Lung (tissue), 11 donors: ENCODE measurements at regions not wholly inside any gene's neighbourhood (a gene's known extent, or its start where the extent isn't known, plus 50 kb on each side); places are given as distances from the start of the nearest gene placed in this dataset.

Source experiments
- ATAC-seq: fragments of 200-7000 bp; cut with Tn5 transposase; one replicate; pipeline ENCODE4 v1.9.1; 2020; ENCODE audit warnings: moderate number of reproducible peaks; ENCODE audit not compliant: insufficient read depth, low FRiP score
- DNase-seq, 3 donors: peaks; one replicate each; pipeline ENCODE4 v3.0.0-alpha.2; 2013 to 2017
- H3K27ac ChIP-seq, 2 donors: one replicate each; pipeline ENCODE4 v1.5.1; 2013; ENCODE audit warnings: mild to moderate bottlenecking in 2 of 2, moderate library complexity in 2 of 2, control low read depth in 1 of 2, inconsistent platforms in 1 of 2, low read depth in 1 of 2, low read length in 1 of 2
- H3K27me3 ChIP-seq, 3 donors: one replicate each; pipeline ENCODE4 v1.5.1; 2013; ENCODE audit warnings: low read length in 2 of 3; ENCODE audit not compliant: control insufficient read depth in 3 of 3, insufficient read depth in 3 of 3
- H3K36me3 ChIP-seq, 4 donors: one replicate each; pipeline ENCODE4 v1.5.1; 2013; ENCODE audit warnings: low read length in 4 of 4, mild to moderate bottlenecking in 1 of 4, moderate library complexity in 1 of 4; ENCODE audit not compliant: control insufficient read depth in 4 of 4, insufficient read depth in 4 of 4
- H3K4me1 ChIP-seq, 5 donors: one replicate each; pipeline ENCODE4 v1.5.1; 2013; ENCODE audit warnings: low read length in 5 of 5, mild to moderate bottlenecking in 2 of 5, moderate library complexity in 1 of 5; ENCODE audit not compliant: control insufficient read depth in 5 of 5, insufficient read depth in 5 of 5
- H3K4me3 ChIP-seq: one replicate; pipeline ENCODE4 v1.5.1; 2013; ENCODE audit warnings: mild to moderate bottlenecking, control low read depth, moderate library complexity
- H3K9ac ChIP-seq, 2 donors: one replicate each; pipeline ENCODE4 v1.5.1; 2013; ENCODE audit warnings: low read length in 2 of 2, control low read depth in 1 of 2; ENCODE audit not compliant: insufficient read depth in 1 of 2
- H3K9me3 ChIP-seq, 4 donors: one replicate each; pipeline ENCODE4 v1.5.1; 2013; ENCODE audit warnings: low read length in 3 of 4, mild to moderate bottlenecking in 1 of 4, moderate library complexity in 1 of 4; ENCODE audit not compliant: control insufficient read depth in 4 of 4, insufficient read depth in 3 of 4
- WGBS, 2 donors: extraction: QIAGEN DNeasy Blood & Tissue Kit; methylation state at CpG; one replicate each; pipeline ENCODE4 v1.1.7; 2013; 5-methylcytosine and 5-hydroxymethylcytosine counted together
- TF ChIP-seq, protein P1 (sequence below): IDR thresholded peaks from 2 replicates; pipeline ENCODE4 v1.5.1; 2012; ENCODE audit warnings: mild to moderate bottlenecking; ENCODE audit errors: control extremely low read depth, extremely low read depth
- donor health status: control.
- donor health status: control.
- donor health status: Bipolar disorder and iron deficiency.
- donor health status: healthy.
- donor health status: DM: yes; HTN: yes; CAD: no.

GRCh38 chr2:116676776-116677175, 1137.7 kb upstream of the DDX18 start:
- ATAC-seq (no peak), DNase-seq (no peak)
- whole genome bisulfite sequencing, 2 donors: 61 to 86% methylated on average over 2 of the region's 2 CpGs
- Histone ChIP-seq H3K27ac (no peak overlapping the region), H3K36me3 (no peaks in the 10 kb centered on the region), H3K9me3 (peaks cover 0 to 3% (median 0%) of the 10 kb centered on the region in 4 donors), H3K27me3 (no peaks in the 10 kb centered on the region), H3K4me3 (no peak overlapping the region), H3K9ac (no peak overlapping the region), H3K4me1 (no peaks in the 10 kb centered on the region)
- TF ChIP-seq, protein P1, sequence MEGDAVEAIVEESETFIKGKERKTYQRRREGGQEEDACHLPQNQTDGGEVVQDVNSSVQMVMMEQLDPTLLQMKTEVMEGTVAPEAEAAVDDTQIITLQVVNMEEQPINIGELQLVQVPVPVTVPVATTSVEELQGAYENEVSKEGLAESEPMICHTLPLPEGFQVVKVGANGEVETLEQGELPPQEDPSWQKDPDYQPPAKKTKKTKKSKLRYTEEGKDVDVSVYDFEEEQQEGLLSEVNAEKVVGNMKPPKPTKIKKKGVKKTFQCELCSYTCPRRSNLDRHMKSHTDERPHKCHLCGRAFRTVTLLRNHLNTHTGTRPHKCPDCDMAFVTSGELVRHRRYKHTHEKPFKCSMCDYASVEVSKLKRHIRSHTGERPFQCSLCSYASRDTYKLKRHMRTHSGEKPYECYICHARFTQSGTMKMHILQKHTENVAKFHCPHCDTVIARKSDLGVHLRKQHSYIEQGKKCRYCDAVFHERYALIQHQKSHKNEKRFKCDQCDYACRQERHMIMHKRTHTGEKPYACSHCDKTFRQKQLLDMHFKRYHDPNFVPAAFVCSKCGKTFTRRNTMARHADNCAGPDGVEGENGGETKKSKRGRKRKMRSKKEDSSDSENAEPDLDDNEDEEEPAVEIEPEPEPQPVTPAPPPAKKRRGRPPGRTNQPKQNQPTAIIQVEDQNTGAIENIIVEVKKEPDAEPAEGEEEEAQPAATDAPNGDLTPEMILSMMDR: no peak

DNA sequence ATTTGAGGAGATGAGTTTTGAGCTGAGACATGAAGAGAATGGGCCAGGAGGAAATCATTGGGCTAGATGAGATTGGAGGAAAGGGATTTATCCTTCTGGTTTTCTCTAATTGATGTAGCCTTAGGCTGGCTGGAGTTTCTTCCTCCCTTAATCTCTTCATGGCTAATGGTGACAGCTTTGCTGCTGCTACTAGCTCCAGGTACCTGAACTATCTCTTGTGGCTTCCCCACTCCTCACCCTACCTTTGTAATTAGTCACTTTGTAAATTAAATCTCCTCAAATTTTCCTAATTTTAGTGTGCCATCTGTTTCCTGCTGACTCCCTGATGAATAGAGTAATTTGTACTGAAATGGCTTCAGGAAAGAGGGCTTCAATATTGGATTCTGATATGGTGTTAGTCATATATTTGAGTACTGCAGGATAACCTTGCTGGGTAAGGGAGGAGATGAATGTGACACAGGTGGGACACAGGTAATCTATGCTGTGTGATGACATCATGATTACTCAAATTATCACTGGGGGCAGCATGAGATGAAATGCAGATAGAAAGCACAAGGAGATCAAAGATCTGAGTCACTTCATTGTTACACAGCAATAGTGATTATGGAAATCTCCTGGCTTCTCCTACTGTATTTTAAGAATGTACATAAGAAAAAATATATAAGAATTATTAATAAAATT, 1134.1 kb upstream of the DDX18 start:
- no peak overlapping the region for H3K27ac ChIP-seq
- H3K4me3 ChIP-seq: no peak overlapping the region
- no peak for ATAC-seq
- no peaks in the 10 kb centered on the region for H3K9me3 ChIP-seq
- TF ChIP-seq, protein P1: no peak
- no peaks in the 10 kb centered on the region for H3K4me1 ChIP-seq
- no peak overlapping the region for H3K9ac ChIP-seq
- no peak for DNase-seq
- no peaks in the 10 kb centered on the region for H3K36me3 ChIP-seq
- no peaks in the 10 kb centered on the region for H3K27me3 ChIP-seq

- no peak overlapping the region for H3K9ac ChIP-seq
- H3K4me1 ChIP-seq: no peaks in the 10 kb centered on the region
- no peaks in the 10 kb centered on the region for H3K36me3 ChIP-seq
- no peaks in the 10 kb centered on the region for H3K27me3 ChIP-seq
- no peaks in the 10 kb centered on the region for H3K9me3 ChIP-seq
- no peak overlapping the region for H3K27ac ChIP-seq
- no peak overlapping the region for H3K4me3 ChIP-seq
- TF ChIP-seq, protein P1: no peak
- ATAC-seq: no peak
- no peak for DNase-seq
These were observed 1127.1 kb upstream of the DDX18 start for GRCh38 chr2:116687371-116687770.

- H3K27me3 ChIP-seq: no peaks in the 10 kb centered on the region
These were observed 1121.5 kb upstream of the DDX18 start for GRCh38 chr2:116692988-116693387.

More at GRCh38 chr2:116692988-116693387, 1121.5 kb upstream of the DDX18 start:
- TF ChIP-seq, protein P1: no peak
- DNase-seq: no peak
- no peak for ATAC-seq
- Histone ChIP-seq H3K9ac (no peak overlapping the region), H3K9me3 (no peaks in the 10 kb centered on the region), H3K36me3 (no peaks in the 10 kb centered on the region), H3K27ac (no peak overlapping the region), H3K4me3 (no peak overlapping the region), H3K4me1 (no peaks in the 10 kb centered on the region)
- WGBS, 2 donors: 49 to 54% methylated on average over 2 of the region's 2 CpGs
